ENCODE measurements at regions not wholly inside any gene's neighbourhood (a gene's known extent, or its start where the extent isn't known, plus 50 kb on each side); places are given as distances from the start of the nearest gene placed in this dataset.
"Not testable (repeated sequence)": the region's sequence is repeated elsewhere in the genome, so short reads cannot be mapped to it uniquely, and the experiment has no call there.

DNA sequence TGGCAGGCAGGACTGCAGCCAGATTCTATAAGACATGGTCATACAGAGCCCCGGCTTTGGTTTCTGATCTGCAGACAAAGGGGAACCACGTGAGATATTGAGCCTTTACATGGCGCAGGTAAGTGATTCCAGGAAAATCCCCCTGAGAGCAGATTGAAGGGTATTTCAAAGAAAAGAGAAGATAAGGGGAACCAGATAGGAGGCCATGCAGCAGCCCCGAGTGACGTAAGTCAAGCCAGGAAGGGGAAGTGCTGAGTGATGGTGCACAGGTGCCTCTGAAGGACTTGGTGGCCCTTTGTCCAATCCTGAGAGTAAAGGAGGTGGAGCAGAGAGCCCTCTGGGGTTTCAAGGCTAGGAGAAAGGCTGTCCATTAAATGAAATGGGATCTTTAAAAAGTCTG lies 329.0 kb downstream of the ACTR3B start:
- no peaks in the 10 kb centered on the region for H3K27me3 ChIP-seq (ENCODE audit: low read depth, low read length)
- no peaks in the 10 kb centered on the region for H3K4me1 ChIP-seq (ENCODE audit: control insufficient read depth in 1 of 2, insufficient read depth in 2 of 2, low read length in 2 of 2)
- no peak overlapping the region for H3K4me3 ChIP-seq (ENCODE audit: low read depth in 1 of 2, low read length in 2 of 2)
- no peak overlapping the region for H3K27ac ChIP-seq (ENCODE audit: low read length)
- no peaks in the 10 kb centered on the region for H3K9me3 ChIP-seq (ENCODE audit: control insufficient read depth in 1 of 2, low read length in 2 of 2)
- H3K36me3 ChIP-seq (ENCODE audit: control insufficient read depth in 1 of 2, insufficient read depth in 2 of 2, low read length in 2 of 2), result no peaks in the 10 kb centered on the region

- no peak overlapping the region for H3K4me3 ChIP-seq (ENCODE audit: low read depth in 1 of 2, low read length in 2 of 2)
- H3K4me1 ChIP-seq (ENCODE audit: control insufficient read depth in 1 of 2, insufficient read depth in 2 of 2, low read length in 2 of 2), result no peaks in the 10 kb centered on the region
- H3K9me3 ChIP-seq (ENCODE audit: control insufficient read depth in 1 of 2, low read length in 2 of 2), result no peaks in the 10 kb centered on the region
- H3K27ac ChIP-seq (ENCODE audit: low read length), result no peak overlapping the region
- no peaks in the 10 kb centered on the region for H3K36me3 ChIP-seq (ENCODE audit: control insufficient read depth in 1 of 2, insufficient read depth in 2 of 2, low read length in 2 of 2)
- no peaks in the 10 kb centered on the region for H3K27me3 ChIP-seq (ENCODE audit: low read depth, low read length)
Observed at GRCh38 chr7:153090209-153090608, 330.7 kb downstream of the ACTR3B start.

GRCh38 chr7:153090764-153091163 lies 331.2 kb downstream of the ACTR3B start:
- Histone ChIP-seq H3K9me3 (ENCODE audit: control insufficient read depth in 1 of 2, low read length in 2 of 2) (no peaks in the 10 kb centered on the region), H3K4me1 (ENCODE audit: control insufficient read depth in 1 of 2, insufficient read depth in 2 of 2, low read length in 2 of 2) (no peaks in the 10 kb centered on the region), H3K4me3 (ENCODE audit: low read depth in 1 of 2, low read length in 2 of 2) (no peak overlapping the region), H3K36me3 (ENCODE audit: control insufficient read depth in 1 of 2, insufficient read depth in 2 of 2, low read length in 2 of 2) (no peaks in the 10 kb centered on the region), H3K27ac (ENCODE audit: low read length) (no peak overlapping the region), H3K27me3 (ENCODE audit: low read depth, low read length) (no peaks in the 10 kb centered on the region)

DNA sequence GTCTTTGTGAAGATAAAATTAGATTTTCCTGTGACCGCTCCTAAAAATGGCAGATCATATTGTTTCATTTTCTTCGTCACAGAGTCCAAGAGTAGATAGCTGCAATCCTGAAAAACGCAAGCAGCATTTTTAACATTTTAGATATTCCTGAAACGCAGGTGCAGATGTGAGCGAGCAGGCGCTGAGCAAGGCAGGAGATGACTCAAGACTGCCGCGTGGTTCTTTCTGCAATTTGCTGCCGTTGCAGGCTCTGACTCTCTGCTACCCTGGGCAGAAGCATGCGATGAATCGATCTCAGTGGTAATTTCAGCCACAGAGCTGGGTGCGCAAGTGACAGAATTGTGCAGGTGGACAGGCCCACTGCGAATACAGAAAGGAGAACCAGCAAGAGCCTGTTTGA lies 331.9 kb downstream of the ACTR3B start:
- H3K4me1 ChIP-seq (ENCODE audit: control insufficient read depth in 1 of 2, insufficient read depth in 2 of 2, low read length in 2 of 2), result no peaks in the 10 kb centered on the region
- H3K9me3 ChIP-seq (ENCODE audit: control insufficient read depth in 1 of 2, low read length in 2 of 2), result no peaks in the 10 kb centered on the region
- H3K4me3 ChIP-seq (ENCODE audit: low read depth in 1 of 2, low read length in 2 of 2), result no peak overlapping the region

GRCh38 chr7:153097511-153098201 lies 338.1 kb downstream of the ACTR3B start:
- Histone ChIP-seq H3K4me1 (ENCODE audit: control insufficient read depth in 1 of 2, insufficient read depth in 2 of 2, low read length in 2 of 2) (no peaks in the 10 kb centered on the region), H3K27me3 (ENCODE audit: low read depth, low read length) (no peaks in the 10 kb centered on the region), H3K9me3 (ENCODE audit: control insufficient read depth in 1 of 2, low read length in 2 of 2) (no peaks in the 10 kb centered on the region), H3K27ac (ENCODE audit: low read length) (no peak overlapping the region), H3K4me3 (ENCODE audit: low read depth in 1 of 2, low read length in 2 of 2) (no peak overlapping the region), H3K36me3 (ENCODE audit: control insufficient read depth in 1 of 2, insufficient read depth in 2 of 2, low read length in 2 of 2) (no peaks in the 10 kb centered on the region)

More for the DNA sequence above, 331.9 kb downstream of the ACTR3B start:
- Histone ChIP-seq H3K27me3 (ENCODE audit: low read depth, low read length) (no peaks in the 10 kb centered on the region), H3K36me3 (ENCODE audit: control insufficient read depth in 1 of 2, insufficient read depth in 2 of 2, low read length in 2 of 2) (no peaks in the 10 kb centered on the region), H3K27ac (ENCODE audit: low read length) (no peak overlapping the region)

DNA sequence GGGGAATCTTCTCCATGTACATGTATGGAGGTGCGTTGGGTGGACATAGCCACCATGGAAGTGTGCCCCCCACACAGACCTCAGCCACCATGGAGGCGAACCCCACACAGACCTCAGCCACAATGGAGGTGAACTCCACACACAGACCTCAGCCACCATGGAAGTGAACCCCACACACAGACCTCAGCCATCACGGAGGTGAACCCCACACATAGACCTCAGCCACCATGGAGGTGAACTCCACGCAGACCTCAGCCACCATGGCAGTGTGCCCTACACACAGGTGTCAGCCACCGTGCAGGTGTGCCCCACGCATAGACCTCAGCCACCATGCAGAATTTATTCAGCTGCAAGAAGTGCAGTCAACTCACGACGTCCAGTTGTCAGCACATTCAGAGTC lies 339.7 kb downstream of the ACTR3B start:
- H3K4me1 ChIP-seq (ENCODE audit: control insufficient read depth in 1 of 2, insufficient read depth in 2 of 2, low read length in 2 of 2), result no peaks in the 10 kb centered on the region
- H3K27ac ChIP-seq (ENCODE audit: low read length), result no peak overlapping the region
- no peaks in the 10 kb centered on the region for H3K27me3 ChIP-seq (ENCODE audit: low read depth, low read length)
- H3K36me3 ChIP-seq (ENCODE audit: control insufficient read depth in 1 of 2, insufficient read depth in 2 of 2, low read length in 2 of 2), result no peaks in the 10 kb centered on the region
- H3K4me3 ChIP-seq (ENCODE audit: low read depth in 1 of 2, low read length in 2 of 2), result no peak overlapping the region
- H3K9me3 ChIP-seq (ENCODE audit: control insufficient read depth in 1 of 2, low read length in 2 of 2), result no peaks in the 10 kb centered on the region

DNA sequence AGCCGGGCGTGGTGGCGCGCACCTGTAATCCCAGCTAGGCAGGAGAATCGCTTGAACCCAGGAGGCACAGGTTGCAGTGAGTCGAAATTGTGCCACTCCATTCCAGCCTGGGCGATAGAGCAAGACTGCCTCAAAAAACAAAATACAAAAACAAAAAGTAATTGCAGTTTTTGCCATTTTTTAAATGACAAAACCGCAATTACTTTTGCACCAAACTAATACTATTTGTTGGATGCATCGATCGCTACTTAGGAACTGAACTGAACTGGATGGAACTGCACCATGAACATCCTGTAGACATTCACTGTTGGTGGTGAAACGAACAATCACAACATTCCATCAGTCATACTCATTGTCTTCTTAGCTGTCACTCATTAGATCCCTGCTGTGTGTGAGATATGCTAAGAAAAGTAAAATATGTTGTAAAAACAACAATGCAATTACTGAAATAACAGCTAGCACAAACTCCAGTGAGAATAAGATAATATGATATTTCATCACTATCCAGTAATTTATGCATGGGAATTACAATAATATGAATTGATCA lies 341.2 kb downstream of the ACTR3B start:
- Histone ChIP-seq H3K27ac (ENCODE audit: low read length) (no peak overlapping the region), H3K4me3 (ENCODE audit: low read depth in 1 of 2, low read length in 2 of 2) (no peak overlapping the region), H3K4me1 (ENCODE audit: control insufficient read depth in 1 of 2, insufficient read depth in 2 of 2, low read length in 2 of 2) (no peaks in the 10 kb centered on the region), H3K36me3 (ENCODE audit: control insufficient read depth in 1 of 2, insufficient read depth in 2 of 2, low read length in 2 of 2) (no peaks in the 10 kb centered on the region), H3K27me3 (ENCODE audit: low read depth, low read length) (no peaks in the 10 kb centered on the region), H3K9me3 (ENCODE audit: control insufficient read depth in 1 of 2, low read length in 2 of 2) (no peaks in the 10 kb centered on the region)

- H3K27me3 ChIP-seq (ENCODE audit: low read depth, low read length), result no peaks in the 10 kb centered on the region
- H3K4me3 ChIP-seq (ENCODE audit: low read depth in 1 of 2, low read length in 2 of 2), result no peak overlapping the region
- no peak overlapping the region for H3K27ac ChIP-seq (ENCODE audit: low read length)
- no peaks in the 10 kb centered on the region for H3K4me1 ChIP-seq (ENCODE audit: control insufficient read depth in 1 of 2, insufficient read depth in 2 of 2, low read length in 2 of 2)
- H3K9me3 ChIP-seq (ENCODE audit: control insufficient read depth in 1 of 2, low read length in 2 of 2), result no peaks in the 10 kb centered on the region
- H3K36me3 ChIP-seq (ENCODE audit: control insufficient read depth in 1 of 2, insufficient read depth in 2 of 2, low read length in 2 of 2), result no peaks in the 10 kb centered on the region
Observed at GRCh38 chr7:153103202-153103601, 343.6 kb downstream of the ACTR3B start.

DNA sequence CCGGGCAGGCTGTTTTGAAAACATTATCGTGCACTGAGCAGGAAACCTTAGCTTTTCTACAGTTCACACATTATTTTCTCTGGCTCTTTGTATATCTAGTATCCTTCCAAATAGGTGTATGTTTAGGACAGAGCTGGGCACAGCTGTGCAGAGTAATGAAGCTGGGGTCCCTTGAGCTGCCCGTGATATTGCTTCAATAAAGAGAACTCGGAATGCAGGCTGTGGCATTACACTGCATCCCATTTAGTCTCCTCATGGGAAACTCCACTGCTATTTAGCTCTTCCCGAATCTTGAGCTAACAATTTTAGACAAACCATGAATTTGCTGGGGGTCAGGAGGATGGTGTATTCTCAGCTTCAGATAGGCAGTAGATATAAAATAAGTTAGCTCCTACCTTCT lies 348.3 kb downstream of the ACTR3B start:
- H3K9me3 ChIP-seq (ENCODE audit: control insufficient read depth in 1 of 2, low read length in 2 of 2), result no peaks in the 10 kb centered on the region
- H3K27ac ChIP-seq (ENCODE audit: low read length), result no peak overlapping the region
- no peaks in the 10 kb centered on the region for H3K36me3 ChIP-seq (ENCODE audit: control insufficient read depth in 1 of 2, insufficient read depth in 2 of 2, low read length in 2 of 2)
- H3K27me3 ChIP-seq (ENCODE audit: low read depth, low read length), result no peaks in the 10 kb centered on the region
- H3K4me3 ChIP-seq (ENCODE audit: low read depth in 1 of 2, low read length in 2 of 2), result no peak overlapping the region
- no peaks in the 10 kb centered on the region for H3K4me1 ChIP-seq (ENCODE audit: control insufficient read depth in 1 of 2, insufficient read depth in 2 of 2, low read length in 2 of 2)

- Histone ChIP-seq H3K36me3 (ENCODE audit: control insufficient read depth in 1 of 2, insufficient read depth in 2 of 2, low read length in 2 of 2) (no peaks in the 10 kb centered on the region), H3K4me1 (ENCODE audit: control insufficient read depth in 1 of 2, insufficient read depth in 2 of 2, low read length in 2 of 2) (no peaks in the 10 kb centered on the region), H3K9me3 (ENCODE audit: control insufficient read depth in 1 of 2, low read length in 2 of 2) (no peaks in the 10 kb centered on the region), H3K4me3 (ENCODE audit: low read depth in 1 of 2, low read length in 2 of 2) (no peak overlapping the region), H3K27me3 (ENCODE audit: low read depth, low read length) (no peaks in the 10 kb centered on the region), H3K27ac (ENCODE audit: low read length) (no peak overlapping the region)
Observed at GRCh38 chr7:153109566-153109965, 350.0 kb downstream of the ACTR3B start.

GRCh38 chr7:153110606-153111005 lies 351.1 kb downstream of the ACTR3B start:
- Histone ChIP-seq H3K4me1 (ENCODE audit: control insufficient read depth in 1 of 2, insufficient read depth in 2 of 2, low read length in 2 of 2) (no peaks in the 10 kb centered on the region), H3K36me3 (ENCODE audit: control insufficient read depth in 1 of 2, insufficient read depth in 2 of 2, low read length in 2 of 2) (no peaks in the 10 kb centered on the region), H3K27ac (ENCODE audit: low read length) (no peak overlapping the region), H3K4me3 (ENCODE audit: low read depth in 1 of 2, low read length in 2 of 2) (no peak overlapping the region), H3K9me3 (ENCODE audit: control insufficient read depth in 1 of 2, low read length in 2 of 2) (no peaks in the 10 kb centered on the region), H3K27me3 (ENCODE audit: low read depth, low read length) (no peaks in the 10 kb centered on the region)

- not testable (repeated sequence) for H3K4me1 ChIP-seq (ENCODE audit: control insufficient read depth in 1 of 2, insufficient read depth in 2 of 2, low read length in 2 of 2); H3K4me3 ChIP-seq (ENCODE audit: low read depth in 1 of 2, low read length in 2 of 2); H3K27ac ChIP-seq (ENCODE audit: low read length); H3K36me3 ChIP-seq (ENCODE audit: control insufficient read depth in 1 of 2, insufficient read depth in 2 of 2, low read length in 2 of 2); H3K27me3 ChIP-seq (ENCODE audit: low read depth, low read length); H3K9me3 ChIP-seq (ENCODE audit: control insufficient read depth in 1 of 2, low read length in 2 of 2)
Observed at GRCh38 chr7:153122255-153122654, 362.7 kb downstream of the ACTR3B start.

Measured in muscle layer of duodenum (tissue), 2 donors.